ENCODE measurements at regions not wholly inside any gene's neighbourhood (a gene's known extent, or its start where the extent isn't known, plus 50 kb on each side); places are given as distances from the start of the nearest gene placed in this dataset.

DNA sequence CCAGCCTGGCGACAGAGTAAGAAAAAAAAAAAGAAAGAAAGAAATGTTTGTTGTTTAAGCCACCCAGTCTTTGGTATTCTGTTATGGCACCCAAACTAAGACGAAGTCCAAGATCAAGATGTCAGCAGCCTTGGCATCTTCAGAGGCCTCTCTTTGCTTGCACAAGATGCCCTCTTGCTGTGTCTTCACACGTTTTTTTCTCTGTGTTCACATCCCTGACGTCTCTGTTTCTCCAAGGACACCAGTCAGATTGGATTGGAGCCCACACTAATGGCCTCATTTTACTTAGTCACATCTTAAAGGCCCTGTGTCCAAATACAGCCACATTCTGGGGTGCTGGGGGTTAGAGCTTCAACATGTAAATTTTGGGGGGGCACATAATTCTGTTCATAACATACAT is 380.9 kb downstream of the GJA1 start:
- TF ChIP-seq EP300 (IDR thresholded peaks at IDR 0.05) (no peak), POLR2A (IDR thresholded peaks at IDR 0.05) (no peak)
- TF ChIP-seq, protein P1, sequence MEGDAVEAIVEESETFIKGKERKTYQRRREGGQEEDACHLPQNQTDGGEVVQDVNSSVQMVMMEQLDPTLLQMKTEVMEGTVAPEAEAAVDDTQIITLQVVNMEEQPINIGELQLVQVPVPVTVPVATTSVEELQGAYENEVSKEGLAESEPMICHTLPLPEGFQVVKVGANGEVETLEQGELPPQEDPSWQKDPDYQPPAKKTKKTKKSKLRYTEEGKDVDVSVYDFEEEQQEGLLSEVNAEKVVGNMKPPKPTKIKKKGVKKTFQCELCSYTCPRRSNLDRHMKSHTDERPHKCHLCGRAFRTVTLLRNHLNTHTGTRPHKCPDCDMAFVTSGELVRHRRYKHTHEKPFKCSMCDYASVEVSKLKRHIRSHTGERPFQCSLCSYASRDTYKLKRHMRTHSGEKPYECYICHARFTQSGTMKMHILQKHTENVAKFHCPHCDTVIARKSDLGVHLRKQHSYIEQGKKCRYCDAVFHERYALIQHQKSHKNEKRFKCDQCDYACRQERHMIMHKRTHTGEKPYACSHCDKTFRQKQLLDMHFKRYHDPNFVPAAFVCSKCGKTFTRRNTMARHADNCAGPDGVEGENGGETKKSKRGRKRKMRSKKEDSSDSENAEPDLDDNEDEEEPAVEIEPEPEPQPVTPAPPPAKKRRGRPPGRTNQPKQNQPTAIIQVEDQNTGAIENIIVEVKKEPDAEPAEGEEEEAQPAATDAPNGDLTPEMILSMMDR (IDR thresholded peaks at IDR 0.05) = no peak
- Histone ChIP-seq H3K36me3 (no peaks in the 10 kb centered on the region), H3K9me3 (peaks cover 0 to 12% (median 0%) of the 10 kb centered on the region in 4 donors), H3K4me1 (no peaks in the 10 kb centered on the region), H3K4me3 (no peak overlapping the region), H3K27ac (no peak overlapping the region), H3K27me3 (no peaks in the 10 kb centered on the region)
- DNase-seq (ENCODE audit: low spot score in 2 of 2) = no peak
- WGBS, 2 donors = 38 to 39% methylated on average over 4 of the region's 4 CpGs

DNA sequence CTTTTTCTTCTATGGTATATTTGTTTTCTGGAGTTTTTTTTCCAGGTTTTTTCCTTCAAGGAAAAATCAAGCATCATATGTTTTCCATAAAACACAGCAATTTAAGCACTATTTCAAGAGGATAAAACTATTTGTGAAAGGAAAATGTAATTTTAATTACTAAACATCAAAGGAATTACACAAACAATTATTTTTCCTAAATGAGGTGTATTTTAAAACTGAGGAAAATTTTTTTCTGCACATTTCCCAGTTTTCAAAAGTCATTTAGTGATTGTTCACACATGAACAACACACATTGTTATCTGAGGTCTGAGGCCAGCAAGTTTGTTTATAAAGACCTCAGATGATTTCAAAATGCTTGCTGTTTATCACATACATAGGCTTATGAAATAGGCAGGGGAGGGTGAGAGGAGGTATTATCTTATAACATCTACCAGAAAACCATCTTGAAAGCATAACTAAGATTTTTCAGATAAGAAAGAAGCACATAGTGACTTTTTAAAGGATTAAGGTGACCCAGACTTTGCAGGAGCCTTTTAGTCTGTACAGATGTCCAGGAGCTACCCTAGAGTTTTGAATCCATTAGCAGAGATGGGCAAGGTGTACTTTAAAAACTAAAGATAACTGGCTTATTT is 381.6 kb downstream of the GJA1 start:
- no peaks in the 10 kb centered on the region for H3K36me3 ChIP-seq
- no peaks in the 10 kb centered on the region for H3K27me3 ChIP-seq
- H3K4me3 ChIP-seq = no peak overlapping the region
- peaks cover 0 to 12% (median 0%) of the 10 kb centered on the region in 4 donors for H3K9me3 ChIP-seq
- H3K27ac ChIP-seq = no peak overlapping the region
- H3K4me1 ChIP-seq = no peaks in the 10 kb centered on the region
- TF ChIP-seq POLR2A (IDR thresholded peaks at IDR 0.05) = no peak
- TF ChIP-seq, protein P1 (IDR thresholded peaks at IDR 0.05) = no peak
- no peak for TF ChIP-seq EP300 (IDR thresholded peaks at IDR 0.05)
- DNase-seq (ENCODE audit: low spot score in 2 of 2) = no peak

DNA sequence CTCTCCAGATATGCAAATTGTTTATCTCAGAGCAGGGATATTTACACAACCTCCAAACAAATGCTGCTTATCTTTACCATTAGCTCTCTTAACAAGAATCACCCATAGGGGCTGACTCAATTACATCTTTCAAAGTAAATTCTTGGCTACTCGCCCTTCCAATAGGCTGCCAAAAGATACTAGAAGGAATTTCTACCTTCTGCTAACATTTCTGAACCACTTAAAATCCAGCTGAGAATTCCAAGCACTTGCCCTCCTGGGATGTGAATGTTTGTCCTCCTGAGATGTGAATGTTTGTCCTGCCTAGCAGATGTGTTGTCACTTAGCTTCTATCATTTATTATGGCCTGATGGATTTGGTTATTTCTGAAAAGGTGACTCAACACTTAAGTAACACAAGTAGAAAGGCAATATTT is 388.0 kb downstream of the GJA1 start:
- H3K4me1 ChIP-seq = no peaks in the 10 kb centered on the region
- peaks cover 0 to 12% (median 0%) of the 10 kb centered on the region in 4 donors for H3K9me3 ChIP-seq
- H3K27ac ChIP-seq = no peak overlapping the region
- H3K4me3 ChIP-seq = no peak overlapping the region
- TF ChIP-seq EP300 (IDR thresholded peaks at IDR 0.05) (no peak), POLR2A (IDR thresholded peaks at IDR 0.05) (no peak)
- TF ChIP-seq, protein P1 (IDR thresholded peaks at IDR 0.05) = no peak
- no peaks in the 10 kb centered on the region for H3K27me3 ChIP-seq
- 50 to 52% methylated on average over 1 of the region's 1 CpG for WGBS, 2 donors
- DNase-seq (ENCODE audit: low spot score in 2 of 2) = no peak
- no peaks in the 10 kb centered on the region for H3K36me3 ChIP-seq

DNA sequence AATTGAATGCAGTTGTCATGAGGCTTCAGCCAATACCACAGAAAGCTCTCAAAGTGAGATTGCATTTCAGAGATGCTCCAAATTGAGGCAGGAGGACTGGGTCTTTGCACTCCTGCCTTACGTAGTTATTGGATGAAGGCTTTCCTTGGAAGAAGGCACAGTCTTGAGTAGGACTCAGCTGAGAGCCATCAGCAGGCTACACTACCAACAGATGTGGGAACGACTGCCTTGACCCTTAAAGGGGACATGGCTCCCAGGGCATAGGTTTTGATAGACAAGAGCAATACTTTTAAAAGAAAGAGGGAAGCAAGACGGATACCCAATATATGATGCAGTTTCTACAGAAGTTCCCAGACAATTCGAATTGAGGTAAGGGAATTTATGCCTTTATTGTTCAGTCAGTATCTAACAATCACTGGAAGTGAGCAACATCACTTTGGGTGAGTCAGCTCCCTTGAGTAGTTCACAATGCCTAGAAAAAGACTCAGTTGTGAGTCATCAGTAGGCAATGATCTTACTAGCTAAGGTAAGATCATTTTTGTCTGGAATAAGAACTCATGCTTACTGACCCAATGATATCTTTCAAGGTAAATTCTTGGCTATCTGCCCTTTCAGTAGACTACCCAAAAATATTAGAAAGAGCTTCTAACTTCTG is 390.8 kb downstream of the GJA1 start:
- no peak for DNase-seq (ENCODE audit: low spot score in 2 of 2)
- no peak for TF ChIP-seq EP300 (IDR thresholded peaks at IDR 0.05)
- H3K36me3 ChIP-seq = no peaks in the 10 kb centered on the region
- H3K9me3 ChIP-seq = no peaks in the 10 kb centered on the region
- no peak overlapping the region for H3K4me3 ChIP-seq
- H3K27ac ChIP-seq = no peak overlapping the region
- WGBS, 2 donors = 80 to 83% methylated on average over 4 of the region's 4 CpGs
- H3K27me3 ChIP-seq = no peaks in the 10 kb centered on the region
- H3K4me1 ChIP-seq = peaks cover 0 to 8% (median 0%) of the 10 kb centered on the region in 4 donors

DNA sequence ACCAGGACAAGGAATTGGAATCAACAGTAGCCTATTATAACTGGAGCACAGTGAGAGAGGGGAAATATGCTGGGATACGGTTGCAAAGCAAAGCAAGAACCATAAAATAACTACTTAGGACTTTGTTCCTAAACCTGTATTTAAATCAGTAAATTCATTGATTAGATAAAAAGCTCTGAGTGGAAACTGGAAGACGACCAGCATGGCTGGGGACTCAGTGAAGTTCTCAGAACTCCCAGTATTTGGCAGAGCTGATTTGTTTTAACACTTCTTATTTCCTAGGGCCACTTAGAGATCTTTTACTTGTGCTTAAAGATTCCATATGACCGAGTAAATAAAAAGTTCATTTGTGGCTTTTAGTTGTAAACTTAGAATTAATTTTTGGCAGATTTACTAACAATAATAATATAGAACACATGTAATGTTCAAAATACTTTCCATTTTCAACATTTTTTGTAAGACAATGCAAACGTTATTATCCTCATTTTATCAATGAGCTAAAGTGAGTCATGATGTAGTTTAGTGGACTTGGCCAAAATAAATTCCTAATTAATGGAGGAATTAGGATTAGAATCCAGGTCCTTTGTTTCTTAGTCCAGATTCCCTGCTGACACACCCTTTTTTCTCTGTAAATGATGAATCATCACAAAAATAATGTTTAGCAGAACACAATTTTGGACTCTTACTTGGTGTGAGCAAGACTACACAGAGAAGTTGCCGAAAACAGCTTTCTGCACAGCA is 392.9 kb downstream of the GJA1 start:
- H3K4me3 ChIP-seq = no peak overlapping the region
- no peak for DNase-seq (ENCODE audit: low spot score in 2 of 2)
- H3K4me1 ChIP-seq = peaks cover 0 to 8% (median 0%) of the 10 kb centered on the region in 4 donors
- H3K27ac ChIP-seq = no peak overlapping the region
- 40 to 48% methylated on average over 5 of the region's 5 CpGs for WGBS, 2 donors
- no peak for TF ChIP-seq EP300 (IDR thresholded peaks at IDR 0.05)
- TF ChIP-seq, protein P1 (IDR thresholded peaks at IDR 0.05) = no peak
- no peak for TF ChIP-seq POLR2A (IDR thresholded peaks at IDR 0.05)
- H3K27me3 ChIP-seq = no peaks in the 10 kb centered on the region
- H3K36me3 ChIP-seq = no peaks in the 10 kb centered on the region
- no peaks in the 10 kb centered on the region for H3K9me3 ChIP-seq

Data from tibial nerve (tissue), 4 donors.